HUDEP-2 (cell line): ENCODE measurements at regions not wholly inside any gene's neighbourhood (a gene's known extent, or its start where the extent isn't known, plus 50 kb on each side); places are given as distances from the start of the nearest gene placed in this dataset.
A peak's percentile ranks its signal among the peaks of the same experiment; 100 is the strongest.

Experiments
- DNase-seq, 76 experiments: peaks; one replicate each; lab custom pipeline; 2025; ENCODE audit not compliant: unreplicated experiment in 76 of 76; lab: John Stamatoyannopoulos, UW

- no peak for DNase-seq
Measured at GRCh38 chrY:8994001-8994400, 343.3 kb upstream of the TSPY4 start.

GRCh38 chrY:9001231-9001630 is 336.0 kb upstream of the TSPY4 start:
- no peak for DNase-seq

- no peak for DNase-seq
Measured at GRCh38 chrY:9003739-9004138, 333.5 kb upstream of the TSPY4 start.

DNA sequence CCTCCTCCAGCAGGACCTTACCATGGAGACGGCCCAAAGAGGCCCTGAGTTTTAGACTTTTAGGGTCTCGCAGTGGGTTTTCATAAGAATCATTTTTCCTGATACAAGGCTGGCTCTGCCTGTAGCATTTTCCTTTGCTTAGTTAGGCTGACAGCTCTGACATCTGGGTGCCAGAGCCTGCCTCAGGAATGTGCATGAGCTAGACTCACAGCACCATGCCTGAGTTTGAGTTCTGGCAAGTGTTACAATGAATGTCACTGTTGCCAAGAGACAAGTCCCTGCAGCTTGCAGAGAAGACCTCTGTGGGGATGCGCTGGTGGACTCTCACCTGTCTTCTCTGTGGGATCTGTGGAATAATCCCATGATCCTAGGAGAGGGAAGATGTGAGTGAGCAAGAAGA is 328.6 kb upstream of the TSPY4 start:
- no peak for DNase-seq

GRCh38 chrY:9016916-9017315 is 320.3 kb upstream of the TSPY4 start:
- DNase-seq: no peak

DNA sequence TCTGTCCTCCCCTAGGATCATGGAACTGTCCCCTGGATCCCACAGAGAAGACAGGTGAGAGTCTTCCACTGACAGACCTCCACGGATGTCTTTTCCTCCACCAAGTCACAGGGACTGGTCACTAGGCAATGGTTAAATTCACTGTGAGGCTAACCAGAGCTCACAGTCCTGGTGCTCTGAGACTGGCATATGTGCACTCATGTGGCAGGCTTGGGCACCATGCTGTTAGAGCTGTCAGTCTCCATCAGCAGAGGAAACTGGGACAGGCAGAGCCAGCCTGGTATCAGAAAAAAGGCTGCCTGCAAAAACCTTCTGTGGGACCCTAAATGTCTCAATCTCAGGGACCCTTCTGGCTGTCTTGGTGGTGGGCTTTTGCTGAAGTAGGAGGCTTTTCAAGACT is 318.9 kb upstream of the TSPY4 start:
- DNase-seq: no peak

GRCh38 chrY:9027729-9028375 is 309.4 kb upstream of the TSPY4 start:
- no peak for DNase-seq

GRCh38 chrY:9029929-9030328 is 307.3 kb upstream of the TSPY4 start:
- DNase-seq: no peak

DNA sequence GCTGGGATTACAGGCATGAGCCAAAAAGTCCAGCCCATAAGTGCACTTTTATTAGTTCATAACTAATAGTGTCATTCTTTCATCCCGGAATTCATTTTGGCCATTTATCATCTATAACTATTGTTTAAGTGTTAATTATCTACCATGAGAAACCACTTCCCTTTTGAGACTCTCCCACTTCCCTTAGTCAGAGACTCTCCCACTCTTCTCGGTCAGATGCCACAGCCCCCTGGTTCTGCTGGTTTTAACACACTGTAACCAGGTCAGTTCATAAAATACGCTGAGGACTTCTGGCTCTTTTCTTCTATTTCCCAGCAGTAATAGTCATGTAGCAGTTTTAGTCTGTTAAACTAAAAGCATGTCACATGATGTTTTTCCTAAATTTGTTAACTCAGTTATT is 303.0 kb upstream of the TSPY4 start:
- DNase-seq: peak in 1 of 76 experiments; percentile 0

GRCh38 chrY:9035246-9035645 is 302.0 kb upstream of the TSPY4 start:
- no peak for DNase-seq

- DNase-seq: peak in 9 of 76 experiments; percentile 0 to 1 (median 0)
Measured at GRCh38 chrY:9041474-9041873, 295.8 kb upstream of the TSPY4 start.
